Liver (tissue), 3 donors: ENCODE measurements at regions not wholly inside any gene's neighbourhood (a gene's known extent, or its start where the extent isn't known, plus 50 kb on each side); places are given as distances from the start of the nearest gene placed in this dataset.

Experiments
- ATF3 ChIP-seq: IDR thresholded peaks from 2 replicates; pipeline ENCODE4 v1.6.1; 2016; ENCODE audit warnings: antibody characterized with exemption
- CTCF ChIP-seq: fragments of 150-350 bp; IDR thresholded peaks from 2 replicates; pipeline ENCODE4 v1.5.1; 2017; ENCODE audit warnings: improper control_type of control experiment, low read depth, low read length; ENCODE audit not compliant: missing input control
- EGR1 ChIP-seq, 2 donors: IDR thresholded peaks; 2 replicates each; pipeline ENCODE4 v1.6.1; 2016 to 2018; ENCODE audit warnings: antibody characterized with exemption in 2 of 2, low read depth in 2 of 2
- GABPA ChIP-seq, 2 donors: IDR thresholded peaks in 1 of 2; conservative IDR thresholded peaks in 1 of 2; 2 replicates each; pipeline ENCODE4 v1.6.1; 2016; ENCODE audit warnings: antibody characterized with exemption in 2 of 2, mild to moderate bottlenecking in 1 of 2, moderate library complexity in 1 of 2
- HNF4G ChIP-seq: IDR thresholded peaks from 2 replicates; pipeline ENCODE4 v1.6.1; 2016; ENCODE audit warnings: antibody characterized with exemption
- JUND ChIP-seq, 2 donors: IDR thresholded peaks; 2 replicates each; pipeline ENCODE4 v1.6.1; 2016; ENCODE audit warnings: antibody characterized with exemption in 2 of 2
- MAX ChIP-seq: IDR thresholded peaks from 2 replicates; pipeline ENCODE4 v1.6.1; 2016; ENCODE audit warnings: antibody characterized with exemption
- RAD21 ChIP-seq, 2 donors: IDR thresholded peaks; 2 replicates each; pipeline ENCODE4 v1.6.1; 2016; ENCODE audit warnings: antibody characterized with exemption in 2 of 2, mild to moderate bottlenecking in 2 of 2
- REST ChIP-seq: IDR thresholded peaks from 2 replicates; pipeline ENCODE4 v1.6.1; 2016; ENCODE audit warnings: antibody characterized with exemption, mild to moderate bottlenecking
- TAF1 ChIP-seq: conservative IDR thresholded peaks from 2 replicates; pipeline ENCODE4 v1.6.1; 2016; ENCODE audit warnings: antibody characterized with exemption, mild to moderate bottlenecking
- YY1 ChIP-seq: IDR thresholded peaks from 2 replicates; pipeline ENCODE4 v1.6.1; 2016; ENCODE audit warnings: antibody characterized with exemption, mild to moderate bottlenecking
- TF ChIP-seq, protein P1 (sequence below): IDR thresholded peaks from 2 replicates; pipeline ENCODE4 v1.6.1; 2016; ENCODE audit warnings: antibody characterized with exemption
- donor health status: healthy.
- donor health status: healthy.

DNA sequence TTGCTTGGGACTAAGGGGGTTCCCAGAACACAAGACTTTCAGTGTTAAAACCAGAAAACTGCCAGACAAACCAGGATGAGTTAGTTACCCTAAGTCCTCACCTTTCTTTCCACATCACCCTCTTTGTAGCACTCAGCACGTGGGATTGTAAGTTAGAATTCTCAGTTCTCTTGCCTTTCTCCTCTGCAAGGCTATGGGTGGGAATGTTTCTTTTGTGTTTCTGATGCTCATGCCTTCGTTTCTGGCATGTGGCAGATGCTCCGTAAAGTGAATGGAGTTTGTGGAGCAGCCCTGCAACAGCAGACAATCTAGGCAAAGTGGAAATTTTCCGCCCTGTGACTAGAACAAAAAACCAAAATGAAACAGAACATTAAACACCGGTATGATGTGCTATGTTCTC, 64.7 kb upstream of the SPP1 start:
- TF ChIP-seq RAD21 (IDR thresholded peaks at IDR 0.05) (no peak), CTCF (no peak), GABPA (IDR thresholded peaks at IDR 0.05 in 1 of 2, conservative IDR thresholded peaks at IDR 0.05 in 1 of 2) (no peak), ATF3 (no peak), YY1 (no peak), TAF1 (no peak), MAX (no peak), EGR1 (IDR thresholded peaks at IDR 0.05; ENCODE audit: low read depth in 2 of 2) (no peak), HNF4G (no peak), REST (no peak), JUND (IDR thresholded peaks at IDR 0.05) (no peak)
- TF ChIP-seq, protein P1, sequence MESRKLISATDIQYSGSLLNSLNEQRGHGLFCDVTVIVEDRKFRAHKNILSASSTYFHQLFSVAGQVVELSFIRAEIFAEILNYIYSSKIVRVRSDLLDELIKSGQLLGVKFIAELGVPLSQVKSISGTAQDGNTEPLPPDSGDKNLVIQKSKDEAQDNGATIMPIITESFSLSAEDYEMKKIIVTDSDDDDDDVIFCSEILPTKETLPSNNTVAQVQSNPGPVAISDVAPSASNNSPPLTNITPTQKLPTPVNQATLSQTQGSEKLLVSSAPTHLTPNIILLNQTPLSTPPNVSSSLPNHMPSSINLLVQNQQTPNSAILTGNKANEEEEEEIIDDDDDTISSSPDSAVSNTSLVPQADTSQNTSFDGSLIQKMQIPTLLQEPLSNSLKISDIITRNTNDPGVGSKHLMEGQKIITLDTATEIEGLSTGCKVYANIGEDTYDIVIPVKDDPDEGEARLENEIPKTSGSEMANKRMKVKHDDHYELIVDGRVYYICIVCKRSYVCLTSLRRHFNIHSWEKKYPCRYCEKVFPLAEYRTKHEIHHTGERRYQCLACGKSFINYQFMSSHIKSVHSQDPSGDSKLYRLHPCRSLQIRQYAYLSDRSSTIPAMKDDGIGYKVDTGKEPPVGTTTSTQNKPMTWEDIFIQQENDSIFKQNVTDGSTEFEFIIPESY: no peak
